ENCODE measurements at regions not wholly inside any gene's neighbourhood (a gene's known extent, or its start where the extent isn't known, plus 50 kb on each side); places are given as distances from the start of the nearest gene placed in this dataset.

GRCh38 chr3:75224412-75224811, 439.7 kb upstream of the FRG2C start:
- ATAC-seq: no peak
- TF ChIP-seq TSHZ2 (CRISPR knock-in tag; IDR thresholded peaks at IDR 0.05) (no peak), ISL1 (CRISPR knock-in tag; IDR thresholded peaks at IDR 0.05) (no peak), OSR1 (CRISPR knock-in tag; IDR thresholded peaks at IDR 0.05) (no peak), PATZ1 (CRISPR knock-in tag; IDR thresholded peaks at IDR 0.05; ENCODE audit: borderline replicate concordance) (no peak), GLIS3 (CRISPR knock-in tag; IDR thresholded peaks at IDR 0.05) (no peak), CSRNP3 (CRISPR knock-in tag; IDR thresholded peaks at IDR 0.05) (no peak), ESRRG (CRISPR knock-in tag; IDR thresholded peaks at IDR 0.05) (no peak), TOX (CRISPR knock-in tag; IDR thresholded peaks at IDR 0.05; ENCODE audit: borderline replicate concordance) (no peak), CSDC2 (CRISPR knock-in tag; IDR thresholded peaks at IDR 0.05) (no peak)

- no peak for ATAC-seq
- TF ChIP-seq GLIS3 (CRISPR knock-in tag; IDR thresholded peaks at IDR 0.05): no peak
- no peak for TF ChIP-seq ARNTL (CRISPR knock-in tag; IDR thresholded peaks at IDR 0.05; ENCODE audit: borderline replicate concordance, low read depth)
- no peak for TF ChIP-seq ESRRG (CRISPR knock-in tag; IDR thresholded peaks at IDR 0.05)
- TF ChIP-seq ZC3H10 (CRISPR knock-in tag; IDR thresholded peaks at IDR 0.05): no peak
- no peak for TF ChIP-seq CSRNP3 (CRISPR knock-in tag; IDR thresholded peaks at IDR 0.05)
- TF ChIP-seq ISL1 (CRISPR knock-in tag; IDR thresholded peaks at IDR 0.05): no peak
- TF ChIP-seq ZNF70 (CRISPR knock-in tag; IDR thresholded peaks at IDR 0.05): no peak
- TF ChIP-seq RARB (CRISPR knock-in tag; IDR thresholded peaks at IDR 0.05): no peak
- no peak for TF ChIP-seq PATZ1 (CRISPR knock-in tag; IDR thresholded peaks at IDR 0.05; ENCODE audit: borderline replicate concordance)
- no peak for TF ChIP-seq SNAI2 (CRISPR knock-in tag; IDR thresholded peaks at IDR 0.05)
- no peak for TF ChIP-seq PPARA (CRISPR knock-in tag; IDR thresholded peaks at IDR 0.05; ENCODE audit: borderline replicate concordance)
- no peak for TF ChIP-seq BACH2 (CRISPR knock-in tag; IDR thresholded peaks at IDR 0.05; ENCODE audit: borderline replicate concordance)
- no peak for TF ChIP-seq ZNF8 (CRISPR knock-in tag; IDR thresholded peaks at IDR 0.05)
- TF ChIP-seq ZNF565 (CRISPR knock-in tag; conservative IDR thresholded peaks at IDR 0.05; ENCODE audit: low read depth): no peak
- TF ChIP-seq TOX (CRISPR knock-in tag; IDR thresholded peaks at IDR 0.05; ENCODE audit: borderline replicate concordance): no peak
- TF ChIP-seq TCF4 (CRISPR knock-in tag; IDR thresholded peaks at IDR 0.05; ENCODE audit: borderline replicate concordance): no peak
Measured at GRCh38 chr3:75232216-75232615, 431.9 kb upstream of the FRG2C start.

GRCh38 chr3:75235631-75236030, 428.5 kb upstream of the FRG2C start:
- no peak for ATAC-seq
- no peak for TF ChIP-seq TOX (CRISPR knock-in tag; IDR thresholded peaks at IDR 0.05; ENCODE audit: borderline replicate concordance)
- no peak for TF ChIP-seq CSDC2 (CRISPR knock-in tag; IDR thresholded peaks at IDR 0.05)
- TF ChIP-seq RARB (CRISPR knock-in tag; IDR thresholded peaks at IDR 0.05): no peak
- TF ChIP-seq PPARA (CRISPR knock-in tag; IDR thresholded peaks at IDR 0.05; ENCODE audit: borderline replicate concordance): no peak
- no peak for TF ChIP-seq ZC3H10 (CRISPR knock-in tag; IDR thresholded peaks at IDR 0.05)
- no peak for TF ChIP-seq POU6F1 (CRISPR knock-in tag; IDR thresholded peaks at IDR 0.05; ENCODE audit: borderline replicate concordance, low read depth)
- no peak for TF ChIP-seq ZFP3 (CRISPR knock-in tag; IDR thresholded peaks at IDR 0.05)
- TF ChIP-seq ZNF565 (CRISPR knock-in tag; conservative IDR thresholded peaks at IDR 0.05; ENCODE audit: low read depth): no peak
- no peak for TF ChIP-seq ESRRG (CRISPR knock-in tag; IDR thresholded peaks at IDR 0.05)
- no peak for TF ChIP-seq GLIS3 (CRISPR knock-in tag; IDR thresholded peaks at IDR 0.05)
- TF ChIP-seq CREB5 (CRISPR knock-in tag; IDR thresholded peaks at IDR 0.05; ENCODE audit: low read depth): no peak
- no peak for TF ChIP-seq ISL1 (CRISPR knock-in tag; IDR thresholded peaks at IDR 0.05)
- no peak for TF ChIP-seq OSR1 (CRISPR knock-in tag; IDR thresholded peaks at IDR 0.05)
- TF ChIP-seq CSRNP3 (CRISPR knock-in tag; IDR thresholded peaks at IDR 0.05): no peak
- TF ChIP-seq SNAI2 (CRISPR knock-in tag; IDR thresholded peaks at IDR 0.05): no peak
- no peak for TF ChIP-seq TCF4 (CRISPR knock-in tag; IDR thresholded peaks at IDR 0.05; ENCODE audit: borderline replicate concordance)
- TF ChIP-seq BACH2 (CRISPR knock-in tag; IDR thresholded peaks at IDR 0.05; ENCODE audit: borderline replicate concordance): no peak

Measured in SK-N-SH treated with all-trans-retinoic acid at 6 μM for 48 hours (cell line).